B cell (primary cell): ENCODE measurements at regions not wholly inside any gene's neighbourhood (a gene's known extent, or its start where the extent isn't known, plus 50 kb on each side); places are given as distances from the start of the nearest gene placed in this dataset.

Experiments used
- EZH2 ChIP-seq: IDR thresholded peaks from 2 replicates; pipeline ENCODE4 v1.6.1; 2012; ENCODE audit warnings: borderline replicate concordance, low read depth, mild to moderate bottlenecking, moderate library complexity, low read length; ENCODE audit not compliant: insufficient read depth, poor library complexity, severe bottlenecking
- TF ChIP-seq, protein P1 (sequence below): fragments of 200-600 bp; IDR thresholded peaks from one replicate; pipeline ENCODE4 v1.8.0; 2022; ENCODE audit warnings: antibody characterized with exemption, mild to moderate bottlenecking

DNA sequence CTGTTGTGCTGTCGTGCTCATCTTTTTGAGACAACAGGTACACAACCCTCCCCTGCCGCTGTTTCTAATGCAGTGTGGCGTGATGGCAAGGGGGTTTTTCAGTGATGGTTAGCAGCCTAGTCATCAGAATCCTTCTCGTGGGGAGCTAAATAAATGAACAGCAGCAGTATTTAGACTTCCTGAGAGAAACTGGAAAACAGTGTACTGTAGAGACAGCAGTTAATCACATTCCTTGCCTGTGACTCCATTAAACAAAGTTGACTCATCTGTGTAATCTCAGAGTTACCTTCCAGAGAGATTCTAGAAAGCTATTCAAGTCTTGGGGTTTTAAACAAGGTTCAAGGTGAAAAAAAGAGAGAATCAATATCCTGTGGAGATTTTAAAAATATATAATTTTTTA is 1753.2 kb upstream of the PCDH7 start:
- TF ChIP-seq, protein P1, sequence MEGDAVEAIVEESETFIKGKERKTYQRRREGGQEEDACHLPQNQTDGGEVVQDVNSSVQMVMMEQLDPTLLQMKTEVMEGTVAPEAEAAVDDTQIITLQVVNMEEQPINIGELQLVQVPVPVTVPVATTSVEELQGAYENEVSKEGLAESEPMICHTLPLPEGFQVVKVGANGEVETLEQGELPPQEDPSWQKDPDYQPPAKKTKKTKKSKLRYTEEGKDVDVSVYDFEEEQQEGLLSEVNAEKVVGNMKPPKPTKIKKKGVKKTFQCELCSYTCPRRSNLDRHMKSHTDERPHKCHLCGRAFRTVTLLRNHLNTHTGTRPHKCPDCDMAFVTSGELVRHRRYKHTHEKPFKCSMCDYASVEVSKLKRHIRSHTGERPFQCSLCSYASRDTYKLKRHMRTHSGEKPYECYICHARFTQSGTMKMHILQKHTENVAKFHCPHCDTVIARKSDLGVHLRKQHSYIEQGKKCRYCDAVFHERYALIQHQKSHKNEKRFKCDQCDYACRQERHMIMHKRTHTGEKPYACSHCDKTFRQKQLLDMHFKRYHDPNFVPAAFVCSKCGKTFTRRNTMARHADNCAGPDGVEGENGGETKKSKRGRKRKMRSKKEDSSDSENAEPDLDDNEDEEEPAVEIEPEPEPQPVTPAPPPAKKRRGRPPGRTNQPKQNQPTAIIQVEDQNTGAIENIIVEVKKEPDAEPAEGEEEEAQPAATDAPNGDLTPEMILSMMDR = no peak
- no peak for TF ChIP-seq EZH2
